Thymus (tissue), 11 donors: ENCODE measurements at regions not wholly inside any gene's neighbourhood (a gene's known extent, or its start where the extent isn't known, plus 50 kb on each side); places are given as distances from the start of the nearest gene placed in this dataset.
"Not testable (repeated sequence)": the region's sequence is repeated elsewhere in the genome, so short reads cannot be mapped to it uniquely, and the experiment has no call there.

ENCODE experiments used
- DNase-seq, 9 donors: peaks; one replicate each; pipeline ENCODE4 v3.0.0-alpha.2; 2013; ENCODE audit warnings: low spot score in 9 of 9, low read depth in 6 of 9, missing footprints in 1 of 9
- H3K27ac ChIP-seq, 2 donors: one replicate each; pipeline ENCODE4 v1.5.1; 2013; ENCODE audit warnings: control low read depth in 1 of 2, low read depth in 1 of 2, low read length in 1 of 2, mild to moderate bottlenecking in 1 of 2, moderate library complexity in 1 of 2
- H3K27me3 ChIP-seq, 2 donors: one replicate each; pipeline ENCODE4 v1.5.1; 2013; ENCODE audit warnings: low read length in 1 of 2; ENCODE audit not compliant: control insufficient read depth in 2 of 2, insufficient read depth in 1 of 2
- H3K36me3 ChIP-seq, 2 donors: one replicate each; pipeline ENCODE4 v1.5.1; 2013; ENCODE audit warnings: low read length in 1 of 2, mild to moderate bottlenecking in 1 of 2, moderate library complexity in 1 of 2; ENCODE audit not compliant: control insufficient read depth in 2 of 2, insufficient read depth in 2 of 2
- H3K4me1 ChIP-seq, 2 donors: one replicate each; pipeline ENCODE4 v1.5.1; 2013; ENCODE audit warnings: low read length in 2 of 2; ENCODE audit not compliant: control insufficient read depth in 2 of 2, insufficient read depth in 2 of 2
- H3K4me3 ChIP-seq, 2 donors: one replicate each; pipeline ENCODE4 v1.5.1; 2013; ENCODE audit warnings: low read length in 2 of 2, control low read depth in 1 of 2, mild to moderate bottlenecking in 1 of 2
- H3K9me3 ChIP-seq, 2 donors: one replicate each; pipeline ENCODE4 v1.5.1; 2013; ENCODE audit warnings: low read length in 1 of 2, mild to moderate bottlenecking in 1 of 2; ENCODE audit not compliant: control insufficient read depth in 2 of 2, insufficient read depth in 1 of 2
- WGBS: extraction: QIAGEN DNeasy Blood & Tissue Kit; methylation state at CpG from one replicate; pipeline ENCODE4 v1.1.7; 2013; 5-methylcytosine and 5-hydroxymethylcytosine counted together
- donor health status: healthy.

- 87% methylated on average over 3 of the region's 3 CpGs for WGBS
- Histone ChIP-seq H3K9me3 (no peaks in the 10 kb centered on the region), H3K36me3 (no peaks in the 10 kb centered on the region), H3K4me3 (no peak overlapping the region), H3K27ac (no peak overlapping the region), H3K27me3 (peaks cover 0 to 2% of the 10 kb centered on the region in 2 donors), H3K4me1 (no peaks in the 10 kb centered on the region)
- DNase-seq, result no peak
Observed at GRCh38 chrX:3943965-3944364, 230.5 kb upstream of the PRKX start.

GRCh38 chrX:3940000-3940610 is 226.7 kb upstream of the PRKX start:
- H3K4me1 ChIP-seq, result no peaks in the 10 kb centered on the region
- peaks cover 0 to 2% of the 10 kb centered on the region in 2 donors for H3K27me3 ChIP-seq
- no peaks in the 10 kb centered on the region for H3K9me3 ChIP-seq
- DNase-seq, result peak in 2 of 9 donors; percentile 14 to 34
- WGBS, result 21% methylated on average over 4 of the region's 4 CpGs
- no peak overlapping the region for H3K27ac ChIP-seq
- no peak overlapping the region for H3K4me3 ChIP-seq
- no peaks in the 10 kb centered on the region for H3K36me3 ChIP-seq

GRCh38 chrX:3938587-3938986 is 225.1 kb upstream of the PRKX start:
- Histone ChIP-seq H3K27ac (no peak overlapping the region), H3K9me3 (no peaks in the 10 kb centered on the region), H3K4me3 (no peak overlapping the region), H3K27me3 (peaks cover 0 to 2% of the 10 kb centered on the region in 2 donors), H3K36me3 (no peaks in the 10 kb centered on the region), H3K4me1 (no peaks in the 10 kb centered on the region)
- DNase-seq, result no peak
- WGBS, result 97% methylated on average over 3 of the region's 3 CpGs

- H3K4me1 ChIP-seq, H3K9me3 ChIP-seq, H3K27me3 ChIP-seq, H3K36me3 ChIP-seq, H3K4me3 ChIP-seq, H3K27ac ChIP-seq, DNase-seq: not testable (repeated sequence)
- WGBS, result no CpG with 5 or more reads among the region's 4 CpGs
Observed at GRCh38 chrX:3935196-3935595, 221.7 kb upstream of the PRKX start.

GRCh38 chrX:3920424-3921017 is 207.1 kb upstream of the PRKX start:
- H3K4me1 ChIP-seq, DNase-seq, H3K27ac ChIP-seq, H3K4me3 ChIP-seq, H3K27me3 ChIP-seq, H3K9me3 ChIP-seq, H3K36me3 ChIP-seq: not testable (repeated sequence)
- WGBS, result no CpG with 5 or more reads among the region's 78 CpGs

- H3K27ac ChIP-seq, H3K9me3 ChIP-seq, DNase-seq, H3K27me3 ChIP-seq, H3K4me1 ChIP-seq, H3K36me3 ChIP-seq, H3K4me3 ChIP-seq: not testable (repeated sequence)
- no CpG with 5 or more reads among the region's 79 CpGs for WGBS
Observed at GRCh38 chrX:3919668-3920423, 206.4 kb upstream of the PRKX start.

GRCh38 chrX:3914813-3915212 is 201.4 kb upstream of the PRKX start:
- H3K9me3 ChIP-seq, H3K27me3 ChIP-seq, H3K4me3 ChIP-seq, H3K4me1 ChIP-seq, H3K27ac ChIP-seq, DNase-seq, H3K36me3 ChIP-seq: not testable (repeated sequence)
- no CpG with 5 or more reads among the region's 28 CpGs for WGBS

- not testable (repeated sequence) for H3K4me3 ChIP-seq, H3K4me1 ChIP-seq, H3K36me3 ChIP-seq, H3K9me3 ChIP-seq, H3K27ac ChIP-seq, H3K27me3 ChIP-seq, DNase-seq
- WGBS, result no CpG with 5 or more reads among the region's 13 CpGs
Observed at GRCh38 chrX:3914059-3914458, 200.6 kb upstream of the PRKX start.

GRCh38 chrX:3911012-3911411 is 197.6 kb upstream of the PRKX start:
- no CpG with 5 or more reads among the region's 6 CpGs for WGBS
- not testable (repeated sequence) for H3K27me3 ChIP-seq, H3K9me3 ChIP-seq, H3K4me3 ChIP-seq, H3K36me3 ChIP-seq, H3K4me1 ChIP-seq, H3K27ac ChIP-seq, DNase-seq
